Esophagus muscularis mucosa (tissue), 3 donors: ENCODE measurements at regions not wholly inside any gene's neighbourhood (a gene's known extent, or its start where the extent isn't known, plus 50 kb on each side); places are given as distances from the start of the nearest gene placed in this dataset.

Experiments
- POLR2AphosphoS5 ChIP-seq, 2 donors: sonication (generic); formaldehyde crosslinking; IDR thresholded peaks; one replicate each; pipeline ENCODE4 v1.6.1; 2017; ENCODE audit warnings: antibody characterized with exemption in 2 of 2
- TF ChIP-seq, protein P1 (sequence below), 3 experiments: fragments of 200-600 bp in 2 of 3; fragments of 450-650 bp in 1 of 3; sonication (generic) in 2 of 3; IDR thresholded peaks; one replicate each; pipeline ENCODE4 v1.5.1; 2017 to 2019; ENCODE audit warnings: antibody characterized with exemption in 3 of 3, mild to moderate bottlenecking in 2 of 3, moderate library complexity in 1 of 3

DNA sequence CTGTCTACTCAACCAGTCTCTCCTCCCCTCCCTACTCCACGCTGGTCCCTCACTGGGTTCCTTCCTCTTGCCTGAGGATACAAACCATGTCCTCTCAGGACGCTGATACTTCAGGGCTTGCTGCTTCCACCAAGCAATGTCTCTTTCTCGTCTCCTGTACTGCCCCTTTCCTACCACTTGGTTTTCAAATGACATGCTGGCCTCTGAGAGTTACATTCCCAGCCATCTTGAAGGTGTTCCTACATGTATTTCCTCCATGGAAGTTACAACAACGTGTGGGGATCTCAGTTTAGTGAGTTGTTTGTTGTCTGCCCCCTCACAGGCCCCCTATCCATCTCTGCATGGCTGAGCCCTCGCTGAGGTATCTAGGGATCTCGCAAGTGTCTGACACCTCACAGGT is 334.5 kb upstream of the SKOR2 start:
- TF ChIP-seq POLR2AphosphoS5 (IDR thresholded peaks at IDR 0.05) = no peak
- TF ChIP-seq, protein P1, sequence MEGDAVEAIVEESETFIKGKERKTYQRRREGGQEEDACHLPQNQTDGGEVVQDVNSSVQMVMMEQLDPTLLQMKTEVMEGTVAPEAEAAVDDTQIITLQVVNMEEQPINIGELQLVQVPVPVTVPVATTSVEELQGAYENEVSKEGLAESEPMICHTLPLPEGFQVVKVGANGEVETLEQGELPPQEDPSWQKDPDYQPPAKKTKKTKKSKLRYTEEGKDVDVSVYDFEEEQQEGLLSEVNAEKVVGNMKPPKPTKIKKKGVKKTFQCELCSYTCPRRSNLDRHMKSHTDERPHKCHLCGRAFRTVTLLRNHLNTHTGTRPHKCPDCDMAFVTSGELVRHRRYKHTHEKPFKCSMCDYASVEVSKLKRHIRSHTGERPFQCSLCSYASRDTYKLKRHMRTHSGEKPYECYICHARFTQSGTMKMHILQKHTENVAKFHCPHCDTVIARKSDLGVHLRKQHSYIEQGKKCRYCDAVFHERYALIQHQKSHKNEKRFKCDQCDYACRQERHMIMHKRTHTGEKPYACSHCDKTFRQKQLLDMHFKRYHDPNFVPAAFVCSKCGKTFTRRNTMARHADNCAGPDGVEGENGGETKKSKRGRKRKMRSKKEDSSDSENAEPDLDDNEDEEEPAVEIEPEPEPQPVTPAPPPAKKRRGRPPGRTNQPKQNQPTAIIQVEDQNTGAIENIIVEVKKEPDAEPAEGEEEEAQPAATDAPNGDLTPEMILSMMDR (IDR thresholded peaks at IDR 0.05) = no peak
